AG04450 (cell line): ENCODE measurements at regions not wholly inside any gene's neighbourhood (a gene's known extent, or its start where the extent isn't known, plus 50 kb on each side); places are given as distances from the start of the nearest gene placed in this dataset.

Experiments
- CTCF ChIA-PET: fragments of 300-600, 350-600 bp; formaldehyde crosslinking; extraction: SDS; loops from one replicate; lab custom pipeline; 2022; ENCODE audit warnings: antibody characterized with exemption, inconsistent platforms; lab: Charles Lee
- POLR2A ChIA-PET: fragments of 350-600 bp; formaldehyde crosslinking; extraction: SDS; loops from one replicate; lab custom pipeline; 2021; ENCODE audit warnings: antibody characterized with exemption, inconsistent platforms; lab: Yijun Ruan, JAX
- DNase-seq: peaks from one replicate; pipeline ENCODE4 v3.0.0-alpha.2; 2011; ENCODE audit warnings: low read depth, low spot score
- H3K27ac ChIP-seq: one replicate; pipeline ENCODE4 v1.5.1; 2012; ENCODE audit warnings: low read depth, low read length, control low read depth
- H3K27me3 ChIP-seq: one replicate; pipeline ENCODE4 v1.6.0; 2012; ENCODE audit warnings: low read length; ENCODE audit not compliant: control insufficient read depth, insufficient read depth
- H3K4me3 ChIP-seq: 2 replicates; pipeline ENCODE4 v1.5.1; 2011; ENCODE audit warnings: mild to moderate bottlenecking, low read depth, low read length, control low read depth
- H3K9me3 ChIP-seq: 2 replicates; pipeline ENCODE4 v1.5.1; 2012; ENCODE audit warnings: low read length; ENCODE audit not compliant: control insufficient read depth, insufficient read depth
- CTCF ChIP-seq: IDR thresholded peaks from 2 replicates; pipeline ENCODE4 v1.5.1; 2011; ENCODE audit warnings: low read depth, low read length, control low read depth, inconsistent platforms

DNA sequence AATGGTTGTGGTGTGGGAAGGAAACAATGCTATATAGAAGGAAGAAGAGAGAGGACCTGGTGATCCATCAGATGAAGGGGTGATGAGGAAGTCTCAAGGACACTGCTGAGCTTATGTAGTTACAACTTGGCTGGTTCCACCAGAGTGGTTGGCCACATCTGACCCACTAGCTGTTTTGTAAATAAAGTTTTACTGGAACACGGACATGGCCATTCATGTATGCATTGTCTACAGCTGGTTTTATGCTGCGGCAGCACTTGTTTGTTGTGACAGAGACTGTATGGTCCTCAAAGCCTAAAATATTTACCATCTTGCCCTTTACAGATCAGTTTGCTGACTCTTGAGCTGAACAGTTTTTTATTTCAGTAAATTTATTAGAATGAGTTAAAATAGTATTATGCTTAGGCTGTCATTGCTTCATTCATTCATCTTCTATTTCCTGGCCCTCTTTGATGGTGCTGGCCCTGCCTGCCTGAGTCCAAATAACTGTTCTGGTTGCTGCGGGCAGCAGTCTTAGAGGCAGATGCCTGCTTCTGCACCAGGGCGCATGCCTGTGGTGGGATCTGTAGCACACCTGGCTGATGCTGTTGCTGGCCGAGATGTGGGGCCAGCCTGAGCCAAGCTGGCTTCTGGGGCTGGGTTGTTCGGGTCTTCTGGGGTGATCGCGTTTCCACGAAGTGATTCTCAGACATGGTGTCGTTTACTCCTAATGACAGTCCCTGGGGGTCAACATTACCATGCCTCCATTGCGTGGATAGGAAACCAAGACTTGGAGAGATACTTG lies 61.4 kb upstream of the WNT4 start:
- ChIA-PET CTCF (interaction anchor here (0.6 kb wide), 1 partner anchor 11 kb away, joined by 3 read pairs; no protein-coding TSS in a partner anchor), POLR2A (no interaction called here)
- TF ChIP-seq CTCF, result no peak
- no peak for DNase-seq
- no peak overlapping the region for H3K27ac ChIP-seq
- H3K9me3 ChIP-seq, result no peaks in the 10 kb centered on the region
- no peak overlapping the region for H3K4me3 ChIP-seq
- H3K27me3 ChIP-seq, result peaks cover 47% of the 10 kb centered on the region

- Histone ChIP-seq H3K9me3 (no peaks in the 10 kb centered on the region), H3K27ac (no peak overlapping the region), H3K4me3 (no peak overlapping the region), H3K27me3 (peaks cover 57% of the 10 kb centered on the region)
- no peak for TF ChIP-seq CTCF
- no peak for DNase-seq
- CTCF ChIA-PET, result no interaction called here
- POLR2A ChIA-PET, result no interaction called here
Observed at GRCh38 chr1:22204989-22205913, 62.4 kb upstream of the WNT4 start.

DNA sequence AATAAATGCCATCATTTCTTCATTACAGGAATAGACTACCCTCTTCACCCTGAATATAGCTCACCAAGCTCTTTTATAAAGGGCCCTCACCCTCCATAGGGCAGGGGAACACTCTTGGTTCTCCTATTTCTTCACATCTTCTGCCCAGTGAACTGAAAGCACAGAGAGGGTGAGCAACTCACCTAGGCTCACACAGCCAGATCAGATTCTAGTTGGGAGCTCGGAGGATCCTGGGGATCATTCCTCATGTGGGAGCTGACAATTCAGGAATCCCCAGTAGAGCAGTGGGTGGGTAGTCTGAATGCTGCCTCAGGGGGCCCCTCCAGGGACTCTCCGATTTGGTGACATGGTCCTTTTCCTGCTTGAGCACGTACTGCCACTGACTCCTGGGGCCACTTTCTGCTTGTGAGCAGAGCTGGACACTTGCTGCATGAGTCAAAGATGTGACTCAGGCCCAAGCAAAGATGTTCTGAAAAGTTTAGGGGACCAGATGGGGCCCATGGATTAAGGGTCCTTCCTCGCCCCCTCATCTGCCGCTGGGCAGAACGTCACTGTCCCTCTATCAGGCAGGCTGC lies 63.7 kb upstream of the WNT4 start:
- POLR2A ChIA-PET, result interaction anchor here (0.6 kb wide), 1 partner anchor 268 kb away, joined by 3 read pairs; no protein-coding TSS in a partner anchor
- no peak for DNase-seq
- CTCF ChIA-PET, result no interaction called here
- Histone ChIP-seq H3K9me3 (no peaks in the 10 kb centered on the region), H3K4me3 (no peak overlapping the region), H3K27ac (no peak overlapping the region), H3K27me3 (peaks cover 69% of the 10 kb centered on the region)
- no peak for TF ChIP-seq CTCF

- no peak for TF ChIP-seq CTCF
- ChIA-PET CTCF (no interaction called here), POLR2A (no interaction called here)
- Histone ChIP-seq H3K9me3 (no peaks in the 10 kb centered on the region), H3K27me3 (peaks cover 78% of the 10 kb centered on the region), H3K27ac (no peak overlapping the region), H3K4me3 (no peak overlapping the region)
- DNase-seq, result no peak
Observed at GRCh38 chr1:22207511-22208267, 64.8 kb upstream of the WNT4 start.
